Neural progenitor cell (in vitro differentiated cells): ENCODE measurements at regions not wholly inside any gene's neighbourhood (a gene's known extent, or its start where the extent isn't known, plus 50 kb on each side); places are given as distances from the start of the nearest gene placed in this dataset.

Experiments used
- CTCF ChIP-seq: fragments of 200-600 bp; sonication (generic); IDR thresholded peaks from 2 replicates; pipeline ENCODE4 v1.5.1; 2017; ENCODE audit warnings: antibody characterized with exemption, mild to moderate bottlenecking
- EZH2 ChIP-seq: fragments of 200-600 bp; sonication (generic); IDR thresholded peaks from 2 replicates; pipeline ENCODE4 v1.6.1; 2017; ENCODE audit warnings: antibody characterized with exemption, mild to moderate bottlenecking, moderate library complexity
- EZH2phosphoT487 ChIP-seq: fragments of 200-600 bp; sonication (generic); IDR thresholded peaks from 2 replicates; pipeline ENCODE4 v1.6.1; 2017; ENCODE audit warnings: antibody characterized with exemption

DNA sequence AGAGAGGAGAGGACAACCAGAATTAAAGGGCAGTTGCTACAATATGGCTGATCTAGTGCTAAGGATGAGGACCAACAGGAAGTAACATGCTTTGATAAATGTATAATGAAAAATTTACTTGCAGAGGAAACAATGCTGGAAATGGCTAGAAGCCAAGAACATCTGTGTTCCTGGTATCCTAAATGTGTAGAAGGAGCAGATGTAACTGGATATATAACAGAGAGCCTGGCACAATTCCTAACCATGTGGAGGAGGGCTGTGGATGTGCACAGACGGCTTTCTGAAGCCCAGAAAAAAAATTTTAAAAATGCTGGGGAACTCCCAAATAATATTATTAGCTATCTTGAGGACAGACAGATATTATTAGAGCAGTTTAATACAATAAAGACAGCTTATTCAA lies 159.4 kb upstream of the GBE1 start:
- TF ChIP-seq CTCF (no peak), EZH2phosphoT487 (no peak), EZH2 (no peak)
